ENCODE measurements at regions not wholly inside any gene's neighbourhood (a gene's known extent, or its start where the extent isn't known, plus 50 kb on each side); places are given as distances from the start of the nearest gene placed in this dataset.

- H3K4me3 ChIP-seq (IDR thresholded peaks at IDR 0.05; ENCODE audit: insufficient read depth, low read depth, low read length), result no peak overlapping the region
- H3K4me1 ChIP-seq (ENCODE audit: low read depth, poor library complexity, severe bottlenecking), result no peaks in the 10 kb centered on the region
- no peaks in the 10 kb centered on the region for H4K20me1 ChIP-seq (ENCODE audit: insufficient read depth)
- H2AFZ ChIP-seq (ENCODE audit: low read depth), result no peak overlapping the region
- H3K27me3 ChIP-seq (ENCODE audit: insufficient read depth, low read depth), result no peaks in the 10 kb centered on the region
- H3K9ac ChIP-seq, result no peak overlapping the region
- no peak overlapping the region for H3K27ac ChIP-seq
- H3K79me2 ChIP-seq (ENCODE audit: insufficient read depth, low read depth), result no peaks in the 10 kb centered on the region
- no peak for TF ChIP-seq CTCF (conservative IDR thresholded peaks at IDR 0.05; ENCODE audit: low read depth, low read length)
- H3K4me2 ChIP-seq, result no peak overlapping the region
- no peaks in the 10 kb centered on the region for H3K36me3 ChIP-seq (ENCODE audit: insufficient read depth)
These were observed 96.8 kb upstream of the MDM1 start for GRCh38 chr12:68428724-68429501.

- H4K20me1 ChIP-seq (ENCODE audit: insufficient read depth), result no peaks in the 10 kb centered on the region
- no peaks in the 10 kb centered on the region for H3K36me3 ChIP-seq (ENCODE audit: insufficient read depth)
- no peak overlapping the region for H3K4me2 ChIP-seq
- H2AFZ ChIP-seq (ENCODE audit: low read depth), result no peak overlapping the region
- H3K27me3 ChIP-seq (ENCODE audit: insufficient read depth, low read depth), result no peaks in the 10 kb centered on the region
- no peak for TF ChIP-seq CTCF (conservative IDR thresholded peaks at IDR 0.05; ENCODE audit: low read depth, low read length)
- H3K27ac ChIP-seq, result no peak overlapping the region
- no peak overlapping the region for H3K9ac ChIP-seq
- no peaks in the 10 kb centered on the region for H3K4me1 ChIP-seq (ENCODE audit: low read depth, poor library complexity, severe bottlenecking)
- H3K4me3 ChIP-seq (IDR thresholded peaks at IDR 0.05; ENCODE audit: insufficient read depth, low read depth, low read length), result no peak overlapping the region
- no peaks in the 10 kb centered on the region for H3K79me2 ChIP-seq (ENCODE audit: insufficient read depth, low read depth)
These were observed 97.5 kb upstream of the MDM1 start for GRCh38 chr12:68429696-68430095.

- Histone ChIP-seq H3K9ac (no peak overlapping the region), H3K36me3 (ENCODE audit: insufficient read depth) (no peaks in the 10 kb centered on the region), H3K4me3 (IDR thresholded peaks at IDR 0.05; ENCODE audit: insufficient read depth, low read depth, low read length) (no peak overlapping the region), H3K79me2 (ENCODE audit: insufficient read depth, low read depth) (no peaks in the 10 kb centered on the region), H3K27ac (no peak overlapping the region), H3K4me2 (no peak overlapping the region), H4K20me1 (ENCODE audit: insufficient read depth) (no peaks in the 10 kb centered on the region), H3K4me1 (ENCODE audit: low read depth, poor library complexity, severe bottlenecking) (no peaks in the 10 kb centered on the region), H2AFZ (ENCODE audit: low read depth) (no peak overlapping the region), H3K27me3 (ENCODE audit: insufficient read depth, low read depth) (no peaks in the 10 kb centered on the region)
- no peak for TF ChIP-seq CTCF (conservative IDR thresholded peaks at IDR 0.05; ENCODE audit: low read depth, low read length)
These were observed 99.6 kb upstream of the MDM1 start for GRCh38 chr12:68431786-68432185.

GRCh38 chr12:68432622-68433021 is 100.5 kb upstream of the MDM1 start:
- H2AFZ ChIP-seq (ENCODE audit: low read depth), result no peak overlapping the region
- no peaks in the 10 kb centered on the region for H3K4me1 ChIP-seq (ENCODE audit: low read depth, poor library complexity, severe bottlenecking)
- no peak overlapping the region for H3K9ac ChIP-seq
- no peak overlapping the region for H3K27ac ChIP-seq
- H3K27me3 ChIP-seq (ENCODE audit: insufficient read depth, low read depth), result no peaks in the 10 kb centered on the region
- H3K4me2 ChIP-seq, result no peak overlapping the region
- no peaks in the 10 kb centered on the region for H3K79me2 ChIP-seq (ENCODE audit: insufficient read depth, low read depth)
- H4K20me1 ChIP-seq (ENCODE audit: insufficient read depth), result no peaks in the 10 kb centered on the region
- H3K4me3 ChIP-seq (IDR thresholded peaks at IDR 0.05; ENCODE audit: insufficient read depth, low read depth, low read length), result no peak overlapping the region
- no peak for TF ChIP-seq CTCF (conservative IDR thresholded peaks at IDR 0.05; ENCODE audit: low read depth, low read length)
- H3K36me3 ChIP-seq (ENCODE audit: insufficient read depth), result no peaks in the 10 kb centered on the region

All from KMS-11 (cell line).